ENCODE measurements at regions not wholly inside any gene's neighbourhood (a gene's known extent, or its start where the extent isn't known, plus 50 kb on each side); places are given as distances from the start of the nearest gene placed in this dataset.

- ChIA-PET POLR2A (no interaction called here), CTCF (no interaction called here)
- Histone ChIP-seq H3K4me1 (ENCODE audit: control insufficient read depth, insufficient read depth, low read length) (no peaks in the 10 kb centered on the region), H3K36me3 (ENCODE audit: control insufficient read depth in 2 of 2, insufficient read depth in 1 of 2, low read length in 2 of 2) (no peaks in the 10 kb centered on the region), H3K27ac (ENCODE audit: extremely low read depth, low read depth, low read length) (no peak overlapping the region), H3K4me3 (ENCODE audit: low read depth, low read length) (no peak overlapping the region), H3K9me3 (ENCODE audit: control insufficient read depth, insufficient read depth, low read depth, low read length) (no peaks in the 10 kb centered on the region)
- TF ChIP-seq ZNF394 (tag by site-specific recombination; IDR thresholded peaks at IDR 0.05; ENCODE audit: borderline replicate concordance) (no peak), REPIN1 (tag by site-specific recombination; IDR thresholded peaks at IDR 0.05; ENCODE audit: low read depth) (no peak), ZNF169 (tag by site-specific recombination; IDR thresholded peaks at IDR 0.05) (no peak), KLF7 (tag by site-specific recombination; IDR thresholded peaks at IDR 0.05; ENCODE audit: borderline replicate concordance) (no peak), ZBTB21 (tag by site-specific recombination; IDR thresholded peaks at IDR 0.05) (no peak), ZNF280C (tag by site-specific recombination; IDR thresholded peaks at IDR 0.05) (no peak), ZFP41 (tag by site-specific recombination; IDR thresholded peaks at IDR 0.05; ENCODE audit: borderline replicate concordance) (no peak), ZNF280D (tag by site-specific recombination; IDR thresholded peaks at IDR 0.05) (no peak), HOXD13 (CRISPR knock-in tag; IDR thresholded peaks at IDR 0.05; ENCODE audit: borderline replicate concordance) (no peak), ZFP37 (tag by site-specific recombination; IDR thresholded peaks at IDR 0.05) (no peak), KLF8 (tag by site-specific recombination; IDR thresholded peaks at IDR 0.05) (no peak), ZNF146 (tag by site-specific recombination; IDR thresholded peaks at IDR 0.05) (no peak), ZNF433 (tag by site-specific recombination; IDR thresholded peaks at IDR 0.05; ENCODE audit: low read depth) (no peak), ZNF292 (tag by site-specific recombination; IDR thresholded peaks at IDR 0.05; ENCODE audit: borderline replicate concordance, low read depth) (no peak), ZNF335 (tag by site-specific recombination; conservative IDR thresholded peaks at IDR 0.05) (no peak), HOXC10 (CRISPR knock-in tag; IDR thresholded peaks at IDR 0.05) (no peak), ZNF175 (tag by site-specific recombination; IDR thresholded peaks at IDR 0.05) (no peak), ZSCAN5A (tag by site-specific recombination; IDR thresholded peaks at IDR 0.05) (no peak), ZNF26 (tag by site-specific recombination; IDR thresholded peaks at IDR 0.05) (no peak), GLIS2 (tag by site-specific recombination; IDR thresholded peaks at IDR 0.05) (no peak)
Observed at GRCh38 chr4:14054391-14054790, 426.9 kb upstream of the BOD1L1 start.

Measured in HEK293 (cell line).